Transverse colon (tissue), 4 donors: ENCODE measurements at regions not wholly inside any gene's neighbourhood (a gene's known extent, or its start where the extent isn't known, plus 50 kb on each side); places are given as distances from the start of the nearest gene placed in this dataset.

Experiments
- DNase-seq: peaks from one replicate; pipeline ENCODE4 v3.0.0-alpha.2; 2019
- H3K27ac ChIP-seq, 4 donors: fragments of 200-600 bp; sonication (generic); 2 replicates each; pipeline ENCODE4 v1.5.1; 2016 to 2018; ENCODE audit warnings: inconsistent platforms in 4 of 4
- H3K27me3 ChIP-seq: fragments of 200-600 bp; sonication (generic); 2 replicates; pipeline ENCODE4 v1.5.1; 2017; ENCODE audit warnings: inconsistent platforms
- H3K36me3 ChIP-seq, 4 donors: fragments of 200-600 bp; sonication (generic); 2 replicates each; pipeline ENCODE4 v1.5.1; 2017 to 2019; ENCODE audit warnings: inconsistent platforms in 4 of 4
- H3K4me1 ChIP-seq, 4 donors: fragments of 200-600 bp; sonication (generic); 2 replicates each; pipeline ENCODE4 v1.5.1; 2017 to 2020; ENCODE audit warnings: inconsistent platforms in 4 of 4
- H3K4me3 ChIP-seq, 4 donors: fragments of 200-600 bp; sonication (generic); 1 replicate in 1 of 4; 2 replicates in 3 of 4; pipeline versions ENCODE4 v1.5.1 to v1.6.1; 2017 to 2019; ENCODE audit warnings: inconsistent platforms in 4 of 4
- H3K9me3 ChIP-seq, 2 donors: fragments of 200-600 bp; sonication (generic); 2 replicates each; pipeline ENCODE4 v1.5.1; 2017 to 2019; ENCODE audit warnings: inconsistent platforms in 2 of 2
- EP300 ChIP-seq: sonication (generic); formaldehyde crosslinking; IDR thresholded peaks from one replicate; pipeline ENCODE4 v1.6.1; 2017; ENCODE audit warnings: antibody characterized with exemption, low read depth
- POLR2A ChIP-seq: fragments of 450-650 bp; IDR thresholded peaks from one replicate; pipeline ENCODE4 v1.6.1; 2016; ENCODE audit warnings: antibody characterized with exemption, mild to moderate bottlenecking, moderate library complexity
- POLR2AphosphoS5 ChIP-seq, 3 donors: sonication (generic); formaldehyde crosslinking; IDR thresholded peaks; one replicate each; pipeline ENCODE4 v1.6.1; 2016; ENCODE audit warnings: antibody characterized with exemption in 3 of 3
- WGBS, 2 donors: methylation state at CpG; one replicate each; pipeline ENCODE4 v1.1.5; 2018; ENCODE audit warnings: low coverage in 1 of 2; 5-methylcytosine and 5-hydroxymethylcytosine counted together
- in situ Hi-C, 4 donors: fragments of 200-750 bp; cut with MboI; loops; one replicate each; pipeline versions ENCODE4 v1.15.0 to v1.15.1; 2017; ENCODE audit warnings: low sequenced_read_pairs in 3 of 4, low pct_ligation_motif_present in 1 of 4, low pct_unique_long_range_greater_than_20kb in 1 of 4
- intact Hi-C: fragments of 100-400 bp; cut with DNase I; formaldehyde crosslinking; loops from one replicate; pipeline ENCODE4 v1.15.1; 2023; ENCODE audit warnings: low total_unique reads
- TF ChIP-seq, protein P1 (sequence below), 5 experiments: fragments of 200-600 bp in 3 of 5; fragments of 450-650 bp in 2 of 5; sonication (generic) in 3 of 5; IDR thresholded peaks; 1 replicate in 2 of 5; 2 replicates in 3 of 5; pipeline ENCODE4 v1.5.1; 2016 to 2017; ENCODE audit warnings: antibody characterized with exemption in 5 of 5, inconsistent platforms in 3 of 5, mild to moderate bottlenecking in 2 of 5, moderate library complexity in 1 of 5

DNA sequence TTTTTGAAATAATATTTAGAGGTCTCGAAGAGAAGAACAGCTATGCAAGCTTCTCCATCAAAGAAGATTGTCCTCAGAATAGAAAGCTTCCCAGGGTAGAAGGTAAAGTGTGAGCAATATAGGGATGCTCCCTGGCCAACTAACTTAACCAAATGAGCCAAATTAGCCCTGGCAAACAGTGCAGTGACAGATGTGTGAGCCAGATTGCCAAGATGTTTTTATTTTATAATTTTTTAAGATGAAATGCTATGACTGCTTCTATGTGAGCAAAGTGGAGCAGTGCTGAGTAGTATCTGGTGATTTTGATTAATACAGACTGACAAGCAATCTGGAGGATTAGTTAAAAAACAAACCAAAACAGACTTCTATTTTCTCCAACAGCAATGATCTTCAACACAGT lies 202.1 kb downstream of the NOVA1 start:
- no peak for DNase-seq
- H3K4me3 ChIP-seq = no peak overlapping the region
- no peaks in the 10 kb centered on the region for H3K27me3 ChIP-seq
- peaks cover 0 to 21% (median 4%) of the 10 kb centered on the region in 4 donors for H3K4me1 ChIP-seq
- H3K36me3 ChIP-seq = no peaks in the 10 kb centered on the region
- in situ Hi-C loops = no loop called here
- TF ChIP-seq EP300 (no peak), POLR2AphosphoS5 (IDR thresholded peaks at IDR 0.05) (no peak), POLR2A (no peak)
- TF ChIP-seq, protein P1, sequence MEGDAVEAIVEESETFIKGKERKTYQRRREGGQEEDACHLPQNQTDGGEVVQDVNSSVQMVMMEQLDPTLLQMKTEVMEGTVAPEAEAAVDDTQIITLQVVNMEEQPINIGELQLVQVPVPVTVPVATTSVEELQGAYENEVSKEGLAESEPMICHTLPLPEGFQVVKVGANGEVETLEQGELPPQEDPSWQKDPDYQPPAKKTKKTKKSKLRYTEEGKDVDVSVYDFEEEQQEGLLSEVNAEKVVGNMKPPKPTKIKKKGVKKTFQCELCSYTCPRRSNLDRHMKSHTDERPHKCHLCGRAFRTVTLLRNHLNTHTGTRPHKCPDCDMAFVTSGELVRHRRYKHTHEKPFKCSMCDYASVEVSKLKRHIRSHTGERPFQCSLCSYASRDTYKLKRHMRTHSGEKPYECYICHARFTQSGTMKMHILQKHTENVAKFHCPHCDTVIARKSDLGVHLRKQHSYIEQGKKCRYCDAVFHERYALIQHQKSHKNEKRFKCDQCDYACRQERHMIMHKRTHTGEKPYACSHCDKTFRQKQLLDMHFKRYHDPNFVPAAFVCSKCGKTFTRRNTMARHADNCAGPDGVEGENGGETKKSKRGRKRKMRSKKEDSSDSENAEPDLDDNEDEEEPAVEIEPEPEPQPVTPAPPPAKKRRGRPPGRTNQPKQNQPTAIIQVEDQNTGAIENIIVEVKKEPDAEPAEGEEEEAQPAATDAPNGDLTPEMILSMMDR (IDR thresholded peaks at IDR 0.05) = no peak
- WGBS, 2 donors = 57 to 86% methylated on average over 1 of the region's 1 CpG
- intact Hi-C loops = no loop called here
- peak overlapping the region in 1 of 4 donors; percentile 5 for H3K27ac ChIP-seq
- H3K9me3 ChIP-seq = no peaks in the 10 kb centered on the region

DNA sequence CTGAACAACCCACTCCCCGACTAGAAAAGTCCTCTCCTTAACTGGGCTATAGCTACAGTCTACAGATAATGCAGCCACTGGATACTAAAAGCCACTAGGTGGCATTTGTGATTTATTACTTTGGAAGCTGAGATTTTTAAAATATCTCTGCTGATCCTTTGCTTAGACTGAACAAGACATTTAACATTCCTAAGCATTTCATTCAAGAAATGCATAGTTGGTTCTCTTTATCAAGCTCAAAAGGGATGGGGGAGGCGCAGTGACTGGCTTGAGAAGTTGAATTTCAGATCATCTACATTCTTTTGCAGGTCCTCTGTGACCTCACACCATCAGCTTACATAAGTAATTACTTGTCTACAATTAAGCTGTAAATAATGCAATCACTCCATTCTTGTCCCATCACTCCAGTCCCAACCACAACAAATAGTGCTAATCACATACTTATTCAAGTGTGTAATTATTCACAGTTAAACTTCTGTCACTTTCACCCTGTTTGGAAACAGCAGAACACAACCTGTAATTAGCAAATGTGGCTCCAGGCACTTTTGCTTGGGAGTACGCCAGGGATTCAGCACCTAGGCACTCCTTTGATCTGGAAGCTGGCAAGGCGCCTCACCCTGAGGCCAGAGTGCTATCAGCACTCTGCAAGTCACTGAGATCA lies 203.6 kb downstream of the NOVA1 start:
- H3K27me3 ChIP-seq = no peaks in the 10 kb centered on the region
- in situ Hi-C loops (no loop called here), intact Hi-C loops (no loop called here)
- TF ChIP-seq, protein P1 (IDR thresholded peaks at IDR 0.05) = peak in 1 of 5 experiments; percentile 12
- TF ChIP-seq POLR2A = no peak
- TF ChIP-seq EP300 = no peak
- TF ChIP-seq POLR2AphosphoS5 (IDR thresholded peaks at IDR 0.05) = no peak
- peak overlapping the region in 1 of 4 donors; percentile 5 for H3K27ac ChIP-seq
- DNase-seq = peak; percentile 20
- peaks cover 0 to 25% (median 7%) of the 10 kb centered on the region in 4 donors for H3K4me1 ChIP-seq
- H3K9me3 ChIP-seq = no peaks in the 10 kb centered on the region
- 31 to 35% methylated on average over 3 to 4 of the region's 4 CpGs for WGBS, 2 donors
- H3K36me3 ChIP-seq = no peaks in the 10 kb centered on the region
- H3K4me3 ChIP-seq = no peak overlapping the region

DNA sequence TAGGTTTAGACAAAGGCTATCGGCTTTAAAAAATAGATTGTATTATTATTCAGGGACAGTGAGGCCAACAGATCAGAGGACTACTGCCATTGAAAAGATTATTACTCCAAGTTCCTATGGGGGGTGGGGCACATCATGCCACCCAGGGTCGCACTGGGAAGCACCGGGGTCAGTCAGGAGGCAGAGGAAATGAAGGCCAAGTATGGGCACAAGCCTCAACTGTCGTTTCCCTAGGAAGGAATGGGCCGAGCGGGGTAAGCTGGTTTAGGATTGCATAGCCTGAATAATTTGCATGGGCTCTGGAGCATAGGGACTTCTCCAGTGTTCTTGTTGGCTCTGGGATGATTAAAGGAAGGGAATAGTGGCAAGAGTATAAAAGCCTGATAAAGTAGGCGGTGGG lies 205.3 kb downstream of the NOVA1 start:
- TF ChIP-seq EP300 (no peak), POLR2AphosphoS5 (IDR thresholded peaks at IDR 0.05) (no peak), POLR2A (no peak)
- TF ChIP-seq, protein P1 (IDR thresholded peaks at IDR 0.05) = no peak
- DNase-seq = no peak
- Histone ChIP-seq H3K36me3 (no peaks in the 10 kb centered on the region), H3K27me3 (no peaks in the 10 kb centered on the region), H3K4me1 (peaks cover 0 to 25% (median 7%) of the 10 kb centered on the region in 4 donors), H3K9me3 (no peaks in the 10 kb centered on the region), H3K4me3 (no peak overlapping the region), H3K27ac (no peak overlapping the region)
- 75 to 79% methylated on average over 6 to 7 of the region's 7 CpGs for WGBS, 2 donors
- in situ Hi-C loops (no loop called here), intact Hi-C loops (no loop called here)

DNA sequence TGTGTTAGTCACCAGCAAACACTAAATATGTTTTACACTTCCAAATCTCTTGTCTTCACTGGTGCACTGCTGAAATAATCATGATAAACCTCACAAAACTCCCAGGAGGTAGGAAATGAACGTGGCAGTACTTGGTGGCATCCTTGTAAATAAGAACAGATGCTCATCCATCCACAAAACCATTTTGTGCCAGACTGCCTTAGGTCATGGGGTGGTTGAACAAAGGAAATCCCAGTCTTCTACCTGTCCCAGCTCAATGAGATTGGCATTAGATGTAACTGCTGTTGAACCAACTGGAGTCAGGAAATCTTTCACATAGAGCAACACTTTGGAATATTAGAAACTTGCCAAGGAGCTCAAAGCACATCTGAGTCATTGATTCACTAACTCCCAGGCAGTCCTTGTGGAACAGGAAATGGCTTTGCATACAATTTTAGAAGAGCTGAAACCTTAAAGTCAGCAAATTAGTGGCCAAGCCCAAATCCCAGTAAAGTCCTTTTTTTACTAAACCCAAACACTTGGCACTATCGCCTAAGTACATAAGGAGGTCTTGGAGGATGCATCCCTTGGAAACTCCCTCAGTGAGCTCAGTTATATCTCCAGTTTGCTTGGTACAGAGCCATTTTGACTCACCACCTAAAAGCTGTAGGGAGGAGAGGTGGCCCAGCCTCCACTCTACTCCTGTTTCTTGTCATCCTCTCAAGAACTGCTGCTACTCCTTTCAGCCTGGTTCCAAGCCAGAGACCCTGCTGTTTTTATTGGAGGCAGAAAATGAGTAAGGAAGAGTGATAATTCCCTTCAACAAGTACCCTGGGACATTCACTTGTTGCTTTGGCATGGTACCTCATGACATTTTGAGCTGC lies 208.0 kb downstream of the NOVA1 start:
- no peak overlapping the region for H3K27ac ChIP-seq
- H3K36me3 ChIP-seq = no peaks in the 10 kb centered on the region
- H3K27me3 ChIP-seq = no peaks in the 10 kb centered on the region
- H3K4me3 ChIP-seq = no peak overlapping the region
- DNase-seq = no peak
- no peaks in the 10 kb centered on the region for H3K9me3 ChIP-seq
- 58 to 67% methylated on average over 2 of the region's 2 CpGs for WGBS, 2 donors
- in situ Hi-C loops = no loop called here
- H3K4me1 ChIP-seq = peaks cover 0 to 22% (median 5%) of the 10 kb centered on the region in 4 donors
- intact Hi-C loops = no loop called here
- TF ChIP-seq EP300 = no peak
- no peak for TF ChIP-seq POLR2A
- TF ChIP-seq, protein P1 (IDR thresholded peaks at IDR 0.05) = no peak
- no peak for TF ChIP-seq POLR2AphosphoS5 (IDR thresholded peaks at IDR 0.05)
